IMR-90 (cell line): ENCODE measurements at regions not wholly inside any gene's neighbourhood (a gene's known extent, or its start where the extent isn't known, plus 50 kb on each side); places are given as distances from the start of the nearest gene placed in this dataset.

ENCODE experiments used
- ELK1 ChIP-seq: fragments of 150-350 bp; IDR thresholded peaks from 2 replicates; pipeline ENCODE4 v1.6.1; 2016; ENCODE audit warnings: low read depth, mild to moderate bottlenecking, low read length, moderate library complexity, borderline replicate concordance
- MAZ ChIP-seq: IDR thresholded peaks from 2 replicates; pipeline ENCODE4 v1.6.1; 2012; ENCODE audit warnings: low read depth, mild to moderate bottlenecking, low read length, improper control_type of control experiment, moderate library complexity, borderline replicate concordance
- NFE2L2 ChIP-seq: fragments of 150-350 bp; IDR thresholded peaks from 2 replicates; pipeline ENCODE4 v1.6.1; 2016; ENCODE audit warnings: low read depth, mild to moderate bottlenecking, low read length
- POLR2A ChIP-seq: IDR thresholded peaks from 2 replicates; pipeline ENCODE4 v1.6.1; 2012; ENCODE audit warnings: mild to moderate bottlenecking, low read depth, low read length
- RFX5 ChIP-seq: IDR thresholded peaks from 2 replicates; pipeline ENCODE4 v1.8.0; 2012; ENCODE audit warnings: low read depth, mild to moderate bottlenecking, low read length, moderate library complexity
- TF ChIP-seq, protein P1 (sequence below): conservative IDR thresholded peaks from 2 replicates; pipeline ENCODE4 v1.5.1; 2012; ENCODE audit warnings: mild to moderate bottlenecking, low read depth, low read length, improper control_type of control experiment
- TF ChIP-seq, protein P2 (sequence below): fragments of 150-350 bp; IDR thresholded peaks from 2 replicates; pipeline ENCODE4 v1.6.1; 2017; ENCODE audit warnings: mild to moderate bottlenecking, antibody characterized with exemption, low read length, low read depth

DNA sequence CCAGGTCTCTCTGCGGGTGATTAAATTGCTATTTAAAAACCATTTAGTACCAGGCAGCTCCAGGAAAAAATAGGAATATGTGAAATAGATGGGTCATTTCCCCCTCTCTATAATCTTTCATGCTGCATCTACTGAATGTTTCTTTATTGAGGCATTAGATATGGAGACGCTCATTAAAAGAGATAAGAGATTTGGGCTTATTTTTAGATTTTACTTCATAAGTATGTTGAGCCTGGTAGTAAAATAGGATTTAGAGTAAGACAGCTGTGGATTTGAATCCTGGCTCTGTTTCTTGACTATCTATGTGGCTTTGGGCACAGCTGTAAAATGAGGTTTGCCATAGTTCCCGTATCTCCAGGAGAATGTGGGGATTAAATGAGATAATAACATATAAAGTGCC lies 451.0 kb upstream of the GRIA1 start:
- TF ChIP-seq RFX5, result no peak
- TF ChIP-seq POLR2A, result no peak
- TF ChIP-seq, protein P1, sequence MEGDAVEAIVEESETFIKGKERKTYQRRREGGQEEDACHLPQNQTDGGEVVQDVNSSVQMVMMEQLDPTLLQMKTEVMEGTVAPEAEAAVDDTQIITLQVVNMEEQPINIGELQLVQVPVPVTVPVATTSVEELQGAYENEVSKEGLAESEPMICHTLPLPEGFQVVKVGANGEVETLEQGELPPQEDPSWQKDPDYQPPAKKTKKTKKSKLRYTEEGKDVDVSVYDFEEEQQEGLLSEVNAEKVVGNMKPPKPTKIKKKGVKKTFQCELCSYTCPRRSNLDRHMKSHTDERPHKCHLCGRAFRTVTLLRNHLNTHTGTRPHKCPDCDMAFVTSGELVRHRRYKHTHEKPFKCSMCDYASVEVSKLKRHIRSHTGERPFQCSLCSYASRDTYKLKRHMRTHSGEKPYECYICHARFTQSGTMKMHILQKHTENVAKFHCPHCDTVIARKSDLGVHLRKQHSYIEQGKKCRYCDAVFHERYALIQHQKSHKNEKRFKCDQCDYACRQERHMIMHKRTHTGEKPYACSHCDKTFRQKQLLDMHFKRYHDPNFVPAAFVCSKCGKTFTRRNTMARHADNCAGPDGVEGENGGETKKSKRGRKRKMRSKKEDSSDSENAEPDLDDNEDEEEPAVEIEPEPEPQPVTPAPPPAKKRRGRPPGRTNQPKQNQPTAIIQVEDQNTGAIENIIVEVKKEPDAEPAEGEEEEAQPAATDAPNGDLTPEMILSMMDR, result no peak
- TF ChIP-seq MAZ, result no peak
- TF ChIP-seq, protein P2, sequence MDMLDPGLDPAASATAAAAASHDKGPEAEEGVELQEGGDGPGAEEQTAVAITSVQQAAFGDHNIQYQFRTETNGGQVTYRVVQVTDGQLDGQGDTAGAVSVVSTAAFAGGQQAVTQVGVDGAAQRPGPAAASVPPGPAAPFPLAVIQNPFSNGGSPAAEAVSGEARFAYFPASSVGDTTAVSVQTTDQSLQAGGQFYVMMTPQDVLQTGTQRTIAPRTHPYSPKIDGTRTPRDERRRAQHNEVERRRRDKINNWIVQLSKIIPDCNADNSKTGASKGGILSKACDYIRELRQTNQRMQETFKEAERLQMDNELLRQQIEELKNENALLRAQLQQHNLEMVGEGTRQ, result no peak
- no peak for TF ChIP-seq ELK1
- no peak for TF ChIP-seq NFE2L2
